Suprapubic skin (tissue), 4 donors: ENCODE measurements at regions not wholly inside any gene's neighbourhood (a gene's known extent, or its start where the extent isn't known, plus 50 kb on each side); places are given as distances from the start of the nearest gene placed in this dataset.

Experiments used
- DNase-seq, 2 donors: peaks; one replicate each; pipeline ENCODE4 v3.0.0-alpha.2; 2019; ENCODE audit warnings: low spot score in 2 of 2
- H3K27ac ChIP-seq: fragments of 200-600 bp; sonication (generic); one replicate; pipeline ENCODE4 v1.5.1; 2019
- H3K27me3 ChIP-seq: fragments of 200-600 bp; sonication (generic); one replicate; pipeline ENCODE4 v1.5.1; 2019
- H3K36me3 ChIP-seq: fragments of 200-600 bp; sonication (generic); one replicate; pipeline ENCODE4 v1.5.1; 2019
- H3K4me1 ChIP-seq: fragments of 200-600 bp; sonication (generic); one replicate; pipeline ENCODE4 v1.5.1; 2019
- H3K4me3 ChIP-seq: fragments of 200-600 bp; sonication (generic); one replicate; pipeline ENCODE4 v1.5.1; 2019; ENCODE audit warnings: mild to moderate bottlenecking
- H3K9me3 ChIP-seq: fragments of 200-600 bp; sonication (generic); one replicate; pipeline ENCODE4 v1.5.1; 2019
- EP300 ChIP-seq: sonication (generic); formaldehyde crosslinking; IDR thresholded peaks from one replicate; pipeline ENCODE4 v1.6.1; 2017; ENCODE audit warnings: antibody characterized with exemption
- POLR2A ChIP-seq, 2 donors: fragments of 450-650 bp; IDR thresholded peaks; one replicate each; pipeline ENCODE4 v1.6.1; 2017; ENCODE audit warnings: antibody characterized with exemption in 2 of 2, mild to moderate bottlenecking in 2 of 2, moderate library complexity in 2 of 2
- POLR2AphosphoS5 ChIP-seq, 3 donors: sonication (generic); formaldehyde crosslinking; IDR thresholded peaks; one replicate each; pipeline ENCODE4 v1.6.1; 2017; ENCODE audit warnings: antibody characterized with exemption in 3 of 3
- WGBS: methylation state at CpG from one replicate; pipeline ENCODE4 v1.1.5; 2018; 5-methylcytosine and 5-hydroxymethylcytosine counted together
- TF ChIP-seq, protein P1 (sequence below), 2 donors: fragments of 200-600 bp in 1 of 2; fragments of 450-650 bp in 1 of 2; sonication (generic) in 1 of 2; IDR thresholded peaks; one replicate each; pipeline ENCODE4 v1.5.1; 2016 to 2019; ENCODE audit warnings: antibody characterized with exemption in 2 of 2, mild to moderate bottlenecking in 1 of 2, moderate library complexity in 1 of 2

- H3K4me1 ChIP-seq, result no peaks in the 10 kb centered on the region
- H3K36me3 ChIP-seq, result no peaks in the 10 kb centered on the region
- no peak overlapping the region for H3K4me3 ChIP-seq
- WGBS, result 59% methylated on average over 16 of the region's 19 CpGs
- TF ChIP-seq POLR2A (IDR thresholded peaks at IDR 0.05), result no peak
- no peak for TF ChIP-seq EP300
- TF ChIP-seq, protein P1, sequence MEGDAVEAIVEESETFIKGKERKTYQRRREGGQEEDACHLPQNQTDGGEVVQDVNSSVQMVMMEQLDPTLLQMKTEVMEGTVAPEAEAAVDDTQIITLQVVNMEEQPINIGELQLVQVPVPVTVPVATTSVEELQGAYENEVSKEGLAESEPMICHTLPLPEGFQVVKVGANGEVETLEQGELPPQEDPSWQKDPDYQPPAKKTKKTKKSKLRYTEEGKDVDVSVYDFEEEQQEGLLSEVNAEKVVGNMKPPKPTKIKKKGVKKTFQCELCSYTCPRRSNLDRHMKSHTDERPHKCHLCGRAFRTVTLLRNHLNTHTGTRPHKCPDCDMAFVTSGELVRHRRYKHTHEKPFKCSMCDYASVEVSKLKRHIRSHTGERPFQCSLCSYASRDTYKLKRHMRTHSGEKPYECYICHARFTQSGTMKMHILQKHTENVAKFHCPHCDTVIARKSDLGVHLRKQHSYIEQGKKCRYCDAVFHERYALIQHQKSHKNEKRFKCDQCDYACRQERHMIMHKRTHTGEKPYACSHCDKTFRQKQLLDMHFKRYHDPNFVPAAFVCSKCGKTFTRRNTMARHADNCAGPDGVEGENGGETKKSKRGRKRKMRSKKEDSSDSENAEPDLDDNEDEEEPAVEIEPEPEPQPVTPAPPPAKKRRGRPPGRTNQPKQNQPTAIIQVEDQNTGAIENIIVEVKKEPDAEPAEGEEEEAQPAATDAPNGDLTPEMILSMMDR (IDR thresholded peaks at IDR 0.05), result peak in 1 of 2 donors; percentile 55
- H3K9me3 ChIP-seq, result no peaks in the 10 kb centered on the region
- DNase-seq, result no peak
- H3K27ac ChIP-seq, result no peak overlapping the region
- H3K27me3 ChIP-seq, result peaks cover 24% of the 10 kb centered on the region
These were observed 68.3 kb upstream of the SIM2 start for GRCh38 chr21:36630485-36631206.

DNA sequence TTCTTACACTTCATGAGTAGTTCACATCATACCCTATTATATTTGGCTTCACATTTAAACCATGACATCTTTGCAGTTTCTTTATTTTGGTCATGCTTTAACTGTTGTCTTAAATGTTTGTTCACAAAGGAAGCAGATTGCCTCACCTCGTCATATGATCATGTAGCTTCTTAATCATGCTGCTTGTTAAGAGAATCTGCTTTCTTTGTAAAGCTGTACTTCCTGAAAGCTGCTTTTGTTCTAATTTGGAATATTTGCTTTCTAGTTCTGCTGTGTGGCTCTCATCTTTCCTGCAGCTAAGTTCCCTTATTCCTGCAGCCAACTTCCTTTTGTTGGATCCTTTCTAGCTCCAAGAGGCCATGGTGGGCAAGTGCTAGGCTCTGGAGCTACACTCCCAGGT is 62.9 kb upstream of the SIM2 start:
- H3K4me3 ChIP-seq, result no peak overlapping the region
- no peak for DNase-seq
- peaks cover 11% of the 10 kb centered on the region for H3K9me3 ChIP-seq
- no peaks in the 10 kb centered on the region for H3K36me3 ChIP-seq
- no peaks in the 10 kb centered on the region for H3K27me3 ChIP-seq
- 64% methylated on average over 1 of the region's 1 CpG for WGBS
- TF ChIP-seq, protein P1 (IDR thresholded peaks at IDR 0.05), result no peak
- no peak for TF ChIP-seq POLR2A (IDR thresholded peaks at IDR 0.05)
- no peak for TF ChIP-seq EP300
- TF ChIP-seq POLR2AphosphoS5 (IDR thresholded peaks at IDR 0.05), result no peak
- no peak overlapping the region for H3K27ac ChIP-seq
- H3K4me1 ChIP-seq, result no peaks in the 10 kb centered on the region

DNA sequence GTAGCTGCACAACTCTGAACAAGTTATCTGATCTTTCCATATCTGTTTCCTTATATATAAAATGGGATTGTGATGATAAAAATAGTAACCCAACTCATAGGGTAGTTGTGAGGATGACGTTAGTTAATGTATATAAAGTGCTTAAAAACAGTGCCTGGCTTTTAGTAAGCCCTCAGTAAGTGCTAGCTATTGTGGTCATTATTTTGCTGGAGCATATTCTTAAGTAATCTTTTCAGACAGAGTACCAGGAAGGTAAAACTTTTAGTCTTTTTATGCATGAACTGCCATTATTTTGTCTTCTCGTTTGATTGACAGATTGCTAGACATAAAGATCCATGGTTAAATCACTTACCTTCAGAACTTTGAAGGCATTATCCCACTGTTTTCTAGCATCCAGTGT is 62.5 kb upstream of the SIM2 start:
- TF ChIP-seq POLR2AphosphoS5 (IDR thresholded peaks at IDR 0.05), result no peak
- TF ChIP-seq, protein P1 (IDR thresholded peaks at IDR 0.05), result no peak
- no peak for TF ChIP-seq POLR2A (IDR thresholded peaks at IDR 0.05)
- TF ChIP-seq EP300, result no peak

DNA sequence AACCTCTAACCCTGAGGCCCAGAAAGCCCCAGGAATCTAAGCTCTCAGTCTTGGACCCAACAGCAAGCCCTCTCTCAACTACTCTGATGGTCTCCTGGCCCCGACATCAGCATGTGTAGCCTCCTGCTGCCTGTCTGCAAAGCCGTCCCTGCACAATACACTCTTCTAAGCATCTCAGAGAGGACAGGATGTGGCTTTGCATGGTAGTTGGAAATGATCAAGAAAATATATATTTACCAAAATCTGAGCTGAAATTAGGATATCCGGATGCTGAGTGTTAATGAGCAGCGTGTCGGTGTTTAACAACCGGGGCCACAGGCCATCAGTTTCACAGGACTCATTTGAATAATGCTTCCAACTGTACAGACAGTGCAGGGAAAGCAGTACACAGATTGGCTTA is 59.1 kb upstream of the SIM2 start:
- H3K4me3 ChIP-seq, result no peak overlapping the region
- H3K36me3 ChIP-seq, result no peaks in the 10 kb centered on the region
- DNase-seq, result no peak
- 73% methylated on average over 6 of the region's 6 CpGs for WGBS
- H3K4me1 ChIP-seq, result no peaks in the 10 kb centered on the region
- H3K9me3 ChIP-seq, result peaks cover 11% of the 10 kb centered on the region
- TF ChIP-seq POLR2A (IDR thresholded peaks at IDR 0.05) (no peak), POLR2AphosphoS5 (IDR thresholded peaks at IDR 0.05) (no peak), EP300 (no peak)
- TF ChIP-seq, protein P1 (IDR thresholded peaks at IDR 0.05), result no peak
- H3K27ac ChIP-seq, result no peak overlapping the region
- H3K27me3 ChIP-seq, result peaks cover 3% of the 10 kb centered on the region

More for the DNA sequence above, 62.5 kb upstream of the SIM2 start:
- Histone ChIP-seq H3K27me3 (no peaks in the 10 kb centered on the region), H3K9me3 (peaks cover 11% of the 10 kb centered on the region), H3K36me3 (no peaks in the 10 kb centered on the region), H3K4me1 (no peaks in the 10 kb centered on the region), H3K27ac (no peak overlapping the region), H3K4me3 (no peak overlapping the region)
- WGBS, result 93% methylated on average over 2 of the region's 2 CpGs
- no peak for DNase-seq

DNA sequence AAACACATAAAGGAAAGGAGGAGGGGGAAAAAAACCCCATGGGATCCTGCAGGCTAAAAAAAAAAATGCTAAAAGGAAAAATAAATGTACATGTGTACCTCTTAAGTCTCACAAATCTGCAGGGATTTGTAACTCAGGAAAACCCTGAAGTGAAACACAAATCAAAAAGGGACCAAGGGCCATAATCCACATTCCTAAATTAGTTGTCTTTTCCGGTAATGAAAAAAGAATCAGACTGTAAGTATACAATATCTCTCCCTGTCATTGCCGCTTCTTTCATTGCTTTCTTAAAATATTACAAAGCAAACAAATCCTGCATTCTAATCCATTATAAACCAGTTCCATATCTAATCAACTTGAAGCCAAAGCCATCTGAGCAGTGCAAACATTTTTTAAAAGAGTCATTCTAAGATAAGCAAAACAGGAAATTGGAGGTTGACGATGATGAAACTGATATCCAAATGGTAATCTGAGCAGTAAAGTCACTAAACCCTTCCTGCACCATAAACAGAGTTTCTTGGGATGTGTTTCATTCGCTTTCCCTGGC is 58.7 kb upstream of the SIM2 start:
- Histone ChIP-seq H3K27me3 (peaks cover 3% of the 10 kb centered on the region), H3K36me3 (no peaks in the 10 kb centered on the region), H3K9me3 (peaks cover 11% of the 10 kb centered on the region), H3K4me3 (no peak overlapping the region), H3K27ac (no peak overlapping the region), H3K4me1 (no peaks in the 10 kb centered on the region)
- DNase-seq, result no peak
- 44% methylated on average over 4 of the region's 4 CpGs for WGBS
- TF ChIP-seq POLR2AphosphoS5 (IDR thresholded peaks at IDR 0.05), result no peak
- TF ChIP-seq, protein P1 (IDR thresholded peaks at IDR 0.05), result no peak
- TF ChIP-seq POLR2A (IDR thresholded peaks at IDR 0.05), result no peak
